ENCODE measurements at regions not wholly inside any gene's neighbourhood (a gene's known extent, or its start where the extent isn't known, plus 50 kb on each side); places are given as distances from the start of the nearest gene placed in this dataset.

DNA sequence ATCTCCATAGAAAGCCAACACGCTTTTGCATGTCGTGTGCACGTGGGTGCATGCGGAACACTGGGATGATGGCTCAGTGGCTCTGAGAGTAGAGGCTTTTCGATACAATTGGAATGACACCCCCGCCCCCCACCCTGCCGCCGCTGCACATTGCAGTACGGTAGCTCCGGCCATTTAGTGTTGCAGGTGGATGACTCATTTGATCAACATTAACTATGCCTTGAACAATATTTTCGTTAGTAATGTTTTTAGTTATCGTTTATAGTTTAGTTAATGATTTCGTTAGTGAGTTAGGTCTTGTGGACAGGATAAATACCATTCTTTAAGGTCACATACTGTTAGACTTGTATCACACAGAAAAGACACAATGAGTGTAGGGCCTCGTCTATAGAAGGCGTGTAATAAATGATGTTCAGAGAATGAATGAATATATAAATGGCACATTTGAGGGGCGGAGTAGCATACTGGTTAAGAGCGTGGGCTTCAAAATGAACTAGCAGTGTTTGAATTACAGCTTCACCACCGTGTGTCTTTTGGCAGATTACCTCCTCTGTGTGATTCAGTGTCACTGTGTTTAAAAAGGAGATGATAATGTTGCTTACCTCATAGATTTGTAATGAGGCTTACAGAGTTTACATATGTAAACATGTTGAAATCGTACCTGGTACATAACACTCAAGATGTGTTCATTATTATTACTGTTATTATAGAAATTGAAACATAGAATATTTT, 67.2 kb upstream of the TENM3 start:
- H3K36me3 Mint-ChIP-seq: no peaks in the 10 kb centered on the region
- Histone ChIP-seq H3K36me3 (ENCODE audit: control insufficient read depth, insufficient read depth, low read length) (no peaks in the 10 kb centered on the region), H3K27me3 (ENCODE audit: control insufficient read depth, insufficient read depth, low read length) (no peaks in the 10 kb centered on the region), H3K27ac (ENCODE audit: insufficient read depth, low read length, poor library complexity, severe bottlenecking) (no peak overlapping the region), H3K9me3 (ENCODE audit: control insufficient read depth in 2 of 2, low read length in 2 of 2) (no peaks in the 10 kb centered on the region), H3K4me1 (ENCODE audit: control insufficient read depth, insufficient read depth, low read length, poor library complexity, severe bottlenecking) (no peaks in the 10 kb centered on the region), H3K4me3 (ENCODE audit: low read depth, low read length) (no peak overlapping the region)
- no peaks in the 10 kb centered on the region for H3K4me1 Mint-ChIP-seq
- H3K27ac Mint-ChIP-seq: no peak overlapping the region
- ATAC-seq (ENCODE audit: low read depth in 2 of 2) (no peak), DNase-seq (no peak)
- no peak overlapping the region for H3K4me3 Mint-ChIP-seq
- no peaks in the 10 kb centered on the region for H3K27me3 Mint-ChIP-seq
- H3K9me3 Mint-ChIP-seq: peaks cover 0 to 3% (median 0%) of the 10 kb centered on the region in 7 donors

DNA sequence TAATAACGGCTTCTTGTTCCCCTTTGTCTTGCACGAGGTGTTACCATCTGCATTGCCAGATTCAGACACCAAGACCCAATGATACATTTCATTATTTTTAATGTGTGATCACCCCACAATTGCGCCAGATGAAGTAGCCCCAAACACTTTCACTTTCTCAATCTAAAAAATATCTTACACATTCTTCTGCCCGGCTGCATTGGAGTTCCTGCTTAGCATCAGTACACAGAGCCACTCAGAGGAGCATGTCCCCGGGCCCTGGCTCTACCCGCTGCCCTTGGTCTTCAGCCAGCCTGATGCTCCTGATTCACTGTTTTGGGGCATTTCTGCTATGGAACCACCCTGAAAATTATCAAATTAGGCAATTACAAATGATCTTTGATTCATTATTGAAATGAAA, 66.0 kb upstream of the TENM3 start:
- H3K27me3 ChIP-seq (ENCODE audit: control insufficient read depth, insufficient read depth, low read length): no peaks in the 10 kb centered on the region
- no peak overlapping the region for H3K27ac ChIP-seq (ENCODE audit: insufficient read depth, low read length, poor library complexity, severe bottlenecking)
- no peaks in the 10 kb centered on the region for H3K36me3 ChIP-seq (ENCODE audit: control insufficient read depth, insufficient read depth, low read length)
- Mint-ChIP-seq H3K27me3 (no peaks in the 10 kb centered on the region), H3K36me3 (no peaks in the 10 kb centered on the region), H3K9me3 (peaks cover 0 to 3% (median 0%) of the 10 kb centered on the region in 7 donors), H3K4me1 (no peaks in the 10 kb centered on the region), H3K27ac (no peak overlapping the region), H3K4me3 (no peak overlapping the region)
- ATAC-seq (ENCODE audit: low read depth in 2 of 2) (no peak), DNase-seq (no peak)
- H3K4me3 ChIP-seq (ENCODE audit: low read depth, low read length): no peak overlapping the region
- H3K9me3 ChIP-seq (ENCODE audit: control insufficient read depth in 2 of 2, low read length in 2 of 2): no peaks in the 10 kb centered on the region
- no peaks in the 10 kb centered on the region for H3K4me1 ChIP-seq (ENCODE audit: control insufficient read depth, insufficient read depth, low read length, poor library complexity, severe bottlenecking)

DNA sequence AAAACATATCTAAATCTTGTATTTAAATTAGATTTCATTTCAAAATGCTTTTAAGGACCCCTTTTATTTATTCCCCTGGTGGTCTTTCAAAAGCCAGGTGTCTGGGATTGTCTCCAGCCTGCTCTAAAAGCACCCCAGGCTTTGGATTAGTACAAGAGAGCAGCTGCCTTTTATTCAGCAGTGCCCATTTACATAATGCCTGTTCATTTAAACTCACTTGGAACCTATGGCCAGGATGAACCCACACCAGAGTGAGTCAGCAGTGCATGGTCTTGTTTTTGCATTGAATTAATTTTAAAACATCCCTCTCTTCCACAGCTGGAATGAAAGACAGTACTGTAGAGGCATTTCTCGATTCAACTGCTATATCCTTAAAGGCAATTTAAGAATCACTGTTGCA, 64.1 kb upstream of the TENM3 start:
- Mint-ChIP-seq H3K4me1 (no peaks in the 10 kb centered on the region), H3K27me3 (no peaks in the 10 kb centered on the region), H3K4me3 (no peak overlapping the region), H3K27ac (no peak overlapping the region), H3K36me3 (no peaks in the 10 kb centered on the region), H3K9me3 (peaks cover 0 to 3% (median 0%) of the 10 kb centered on the region in 7 donors)
- Histone ChIP-seq H3K36me3 (ENCODE audit: control insufficient read depth, insufficient read depth, low read length) (no peaks in the 10 kb centered on the region), H3K27me3 (ENCODE audit: control insufficient read depth, insufficient read depth, low read length) (no peaks in the 10 kb centered on the region), H3K9me3 (ENCODE audit: control insufficient read depth in 2 of 2, low read length in 2 of 2) (no peaks in the 10 kb centered on the region), H3K4me3 (ENCODE audit: low read depth, low read length) (no peak overlapping the region), H3K4me1 (ENCODE audit: control insufficient read depth, insufficient read depth, low read length, poor library complexity, severe bottlenecking) (no peaks in the 10 kb centered on the region), H3K27ac (ENCODE audit: insufficient read depth, low read length, poor library complexity, severe bottlenecking) (no peak overlapping the region)
- no peak for ATAC-seq (ENCODE audit: low read depth in 2 of 2)
- DNase-seq: no peak

DNA sequence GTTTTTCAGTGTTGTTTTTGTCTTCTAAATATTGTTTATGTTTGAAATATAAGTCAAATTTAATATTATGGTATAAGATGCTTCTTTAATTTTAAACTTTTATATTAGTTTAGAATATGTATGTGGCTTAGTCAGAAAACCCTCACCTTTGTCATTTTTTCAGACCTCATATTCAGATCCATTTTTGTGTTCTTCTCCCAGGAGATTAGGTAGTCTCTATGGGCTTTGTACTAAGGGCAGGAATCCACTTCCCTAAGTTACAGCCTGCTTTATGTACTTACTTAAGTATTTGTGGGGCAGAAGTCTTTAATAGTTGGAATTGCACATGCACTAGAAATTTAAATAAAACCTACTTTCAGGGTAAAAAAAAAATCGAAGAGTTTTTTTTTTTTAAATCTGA, 63.5 kb upstream of the TENM3 start:
- no peaks in the 10 kb centered on the region for H3K4me1 Mint-ChIP-seq
- H3K36me3 ChIP-seq (ENCODE audit: control insufficient read depth, insufficient read depth, low read length): no peaks in the 10 kb centered on the region
- no peaks in the 10 kb centered on the region for H3K4me1 ChIP-seq (ENCODE audit: control insufficient read depth, insufficient read depth, low read length, poor library complexity, severe bottlenecking)
- peaks cover 0 to 3% (median 0%) of the 10 kb centered on the region in 7 donors for H3K9me3 Mint-ChIP-seq
- ATAC-seq (ENCODE audit: low read depth in 2 of 2): no peak
- H3K27ac Mint-ChIP-seq: no peak overlapping the region
- H3K4me3 Mint-ChIP-seq: no peak overlapping the region
- no peaks in the 10 kb centered on the region for H3K27me3 ChIP-seq (ENCODE audit: control insufficient read depth, insufficient read depth, low read length)
- no peak overlapping the region for H3K27ac ChIP-seq (ENCODE audit: insufficient read depth, low read length, poor library complexity, severe bottlenecking)
- no peaks in the 10 kb centered on the region for H3K36me3 Mint-ChIP-seq
- H3K27me3 Mint-ChIP-seq: no peaks in the 10 kb centered on the region
- no peaks in the 10 kb centered on the region for H3K9me3 ChIP-seq (ENCODE audit: control insufficient read depth in 2 of 2, low read length in 2 of 2)
- DNase-seq: no peak
- no peak overlapping the region for H3K4me3 ChIP-seq (ENCODE audit: low read depth, low read length)

DNA sequence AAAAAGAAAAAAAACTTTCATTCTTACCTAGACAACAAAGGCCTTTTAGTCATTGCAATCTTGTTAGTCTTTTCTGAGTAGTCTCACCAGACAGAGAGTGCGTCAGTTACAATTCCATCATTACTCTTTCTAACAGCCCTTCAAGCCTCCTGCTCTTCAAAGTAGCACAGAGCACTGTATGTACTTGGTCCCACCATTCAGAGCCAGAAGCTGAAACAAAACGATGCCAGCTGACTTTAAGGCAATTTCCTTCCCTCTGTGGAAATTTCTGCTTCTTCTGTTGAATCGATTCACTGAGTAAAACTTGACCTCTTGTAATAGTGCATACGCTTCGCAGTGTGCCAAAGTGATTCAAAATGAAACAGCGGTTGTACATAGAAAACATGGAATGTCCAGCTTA, 57.7 kb upstream of the TENM3 start:
- Mint-ChIP-seq H3K27ac (no peak overlapping the region), H3K36me3 (no peaks in the 10 kb centered on the region), H3K4me3 (no peak overlapping the region), H3K9me3 (peaks cover 0 to 3% (median 0%) of the 10 kb centered on the region in 7 donors), H3K27me3 (no peaks in the 10 kb centered on the region), H3K4me1 (no peaks in the 10 kb centered on the region)
- Histone ChIP-seq H3K4me3 (ENCODE audit: low read depth, low read length) (no peak overlapping the region), H3K27me3 (ENCODE audit: control insufficient read depth, insufficient read depth, low read length) (no peaks in the 10 kb centered on the region), H3K4me1 (ENCODE audit: control insufficient read depth, insufficient read depth, low read length, poor library complexity, severe bottlenecking) (no peaks in the 10 kb centered on the region), H3K9me3 (ENCODE audit: control insufficient read depth in 2 of 2, low read length in 2 of 2) (no peaks in the 10 kb centered on the region), H3K27ac (ENCODE audit: insufficient read depth, low read length, poor library complexity, severe bottlenecking) (no peak overlapping the region), H3K36me3 (ENCODE audit: control insufficient read depth, insufficient read depth, low read length) (no peaks in the 10 kb centered on the region)
- ATAC-seq (ENCODE audit: low read depth in 2 of 2) (no peak), DNase-seq (no peak)

DNA sequence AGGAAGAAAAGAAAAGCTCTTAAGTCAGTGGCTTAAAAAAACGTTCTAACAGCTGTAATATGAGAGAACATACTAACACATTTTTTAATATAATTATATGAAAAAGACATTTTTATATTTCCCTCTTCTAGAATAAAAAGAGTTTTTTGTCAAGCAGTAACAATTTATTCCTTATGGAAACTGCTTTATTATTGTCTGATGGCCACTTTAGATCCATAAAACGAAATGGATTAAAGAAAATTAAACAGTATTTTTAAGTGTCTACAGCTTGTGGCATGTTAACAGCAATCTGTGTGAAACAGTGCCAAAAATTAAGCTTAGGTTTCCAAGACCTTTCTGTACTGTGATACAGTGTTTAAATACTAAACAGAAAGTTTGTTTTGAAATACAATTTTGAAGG, 55.5 kb upstream of the TENM3 start:
- Mint-ChIP-seq H3K27me3 (no peaks in the 10 kb centered on the region), H3K4me1 (no peaks in the 10 kb centered on the region), H3K27ac (no peak overlapping the region), H3K4me3 (no peak overlapping the region), H3K9me3 (peaks cover 0 to 2% (median 0%) of the 10 kb centered on the region in 7 donors), H3K36me3 (no peaks in the 10 kb centered on the region)
- no peaks in the 10 kb centered on the region for H3K36me3 ChIP-seq (ENCODE audit: control insufficient read depth, insufficient read depth, low read length)
- no peak for ATAC-seq (ENCODE audit: low read depth in 2 of 2)
- H3K4me1 ChIP-seq (ENCODE audit: control insufficient read depth, insufficient read depth, low read length, poor library complexity, severe bottlenecking): no peaks in the 10 kb centered on the region
- no peaks in the 10 kb centered on the region for H3K9me3 ChIP-seq (ENCODE audit: control insufficient read depth in 2 of 2, low read length in 2 of 2)
- no peaks in the 10 kb centered on the region for H3K27me3 ChIP-seq (ENCODE audit: control insufficient read depth, insufficient read depth, low read length)
- DNase-seq: no peak
- no peak overlapping the region for H3K4me3 ChIP-seq (ENCODE audit: low read depth, low read length)
- no peak overlapping the region for H3K27ac ChIP-seq (ENCODE audit: insufficient read depth, low read length, poor library complexity, severe bottlenecking)

DNA sequence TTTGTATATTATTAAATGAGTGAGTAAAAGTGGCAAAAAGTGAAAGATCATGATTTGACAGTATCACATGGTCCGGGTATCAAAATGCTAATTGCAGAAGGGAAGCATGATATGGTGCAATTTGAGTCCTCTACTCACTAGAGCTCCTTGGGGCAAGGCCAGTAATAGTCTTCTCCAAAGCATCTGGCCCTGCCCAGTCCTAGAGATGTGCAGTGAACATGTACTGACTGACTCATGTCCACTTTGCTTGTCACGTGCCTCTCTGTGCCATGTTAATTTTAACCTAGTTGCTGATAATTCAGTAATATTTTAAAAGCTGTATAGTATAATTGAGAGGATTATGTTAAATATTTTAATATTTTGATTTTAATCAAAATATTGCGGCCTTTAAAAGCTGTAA, 54.6 kb upstream of the TENM3 start:
- Histone ChIP-seq H3K36me3 (ENCODE audit: control insufficient read depth, insufficient read depth, low read length) (no peaks in the 10 kb centered on the region), H3K27me3 (ENCODE audit: control insufficient read depth, insufficient read depth, low read length) (no peaks in the 10 kb centered on the region), H3K4me1 (ENCODE audit: control insufficient read depth, insufficient read depth, low read length, poor library complexity, severe bottlenecking) (no peaks in the 10 kb centered on the region), H3K4me3 (ENCODE audit: low read depth, low read length) (no peak overlapping the region), H3K27ac (ENCODE audit: insufficient read depth, low read length, poor library complexity, severe bottlenecking) (no peak overlapping the region), H3K9me3 (ENCODE audit: control insufficient read depth in 2 of 2, low read length in 2 of 2) (no peaks in the 10 kb centered on the region)
- ATAC-seq (ENCODE audit: low read depth in 2 of 2) (no peak), DNase-seq (no peak)
- Mint-ChIP-seq H3K9me3 (peaks cover 0 to 4% (median 0%) of the 10 kb centered on the region in 7 donors), H3K36me3 (no peaks in the 10 kb centered on the region), H3K4me3 (no peak overlapping the region), H3K4me1 (no peaks in the 10 kb centered on the region), H3K27ac (no peak overlapping the region), H3K27me3 (no peaks in the 10 kb centered on the region)

DNA sequence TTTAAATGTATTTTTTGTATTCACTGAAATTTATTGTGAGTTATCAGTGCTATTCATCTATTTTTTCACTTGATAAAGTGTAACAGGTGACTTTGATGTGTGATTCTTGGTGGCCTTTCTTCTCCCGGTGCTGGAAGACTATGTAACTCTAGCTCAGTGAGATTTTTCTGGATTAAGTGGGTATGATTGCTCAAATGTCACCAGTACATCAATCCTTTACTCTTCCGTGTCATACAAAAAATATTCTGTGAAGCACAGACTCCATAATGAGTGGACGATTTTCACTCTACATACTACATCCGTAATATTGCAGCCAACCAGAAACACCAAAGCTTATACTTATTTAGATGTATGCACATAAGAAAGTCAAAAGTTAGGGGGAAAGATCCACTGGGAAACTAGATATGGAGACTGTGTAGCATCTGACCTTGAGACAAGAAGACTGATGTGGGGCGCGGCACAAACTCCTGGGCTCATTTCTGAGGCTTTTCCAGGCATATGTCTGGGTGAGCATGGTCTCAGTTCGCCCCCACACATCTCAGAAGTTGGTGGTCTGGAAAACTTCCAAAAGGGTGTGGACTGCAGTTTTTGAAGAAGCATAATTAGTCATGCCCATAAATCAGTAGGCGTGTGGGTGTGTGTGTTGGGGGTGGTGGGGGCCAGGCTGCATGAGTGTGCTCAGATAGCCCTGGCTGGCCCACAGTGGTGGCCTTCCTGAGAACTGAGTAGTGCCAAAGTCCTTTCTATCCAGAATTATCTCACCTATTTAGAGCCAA, 53.9 kb upstream of the TENM3 start:
- Mint-ChIP-seq H3K9me3 (peaks cover 0 to 4% (median 0%) of the 10 kb centered on the region in 7 donors), H3K27me3 (no peaks in the 10 kb centered on the region), H3K36me3 (no peaks in the 10 kb centered on the region), H3K27ac (no peak overlapping the region), H3K4me1 (no peaks in the 10 kb centered on the region), H3K4me3 (no peak overlapping the region)
- H3K27ac ChIP-seq (ENCODE audit: insufficient read depth, low read length, poor library complexity, severe bottlenecking): no peak overlapping the region
- DNase-seq (no peak), ATAC-seq (ENCODE audit: low read depth in 2 of 2) (no peak)
- no peaks in the 10 kb centered on the region for H3K4me1 ChIP-seq (ENCODE audit: control insufficient read depth, insufficient read depth, low read length, poor library complexity, severe bottlenecking)
- no peaks in the 10 kb centered on the region for H3K9me3 ChIP-seq (ENCODE audit: control insufficient read depth in 2 of 2, low read length in 2 of 2)
- H3K36me3 ChIP-seq (ENCODE audit: control insufficient read depth, insufficient read depth, low read length): no peaks in the 10 kb centered on the region
- H3K27me3 ChIP-seq (ENCODE audit: control insufficient read depth, insufficient read depth, low read length): no peaks in the 10 kb centered on the region
- no peak overlapping the region for H3K4me3 ChIP-seq (ENCODE audit: low read depth, low read length)
